D341Med (cell line): ENCODE measurements at regions not wholly inside any gene's neighbourhood (a gene's known extent, or its start where the extent isn't known, plus 50 kb on each side); places are given as distances from the start of the nearest gene placed in this dataset.
A peak's percentile ranks its signal among the peaks of the same experiment; 100 is the strongest.

Experiments used
- DNase-seq: peaks from one replicate; pipeline ENCODE4 v3.0.0; 2012; ENCODE audit warnings: low spot score

DNA sequence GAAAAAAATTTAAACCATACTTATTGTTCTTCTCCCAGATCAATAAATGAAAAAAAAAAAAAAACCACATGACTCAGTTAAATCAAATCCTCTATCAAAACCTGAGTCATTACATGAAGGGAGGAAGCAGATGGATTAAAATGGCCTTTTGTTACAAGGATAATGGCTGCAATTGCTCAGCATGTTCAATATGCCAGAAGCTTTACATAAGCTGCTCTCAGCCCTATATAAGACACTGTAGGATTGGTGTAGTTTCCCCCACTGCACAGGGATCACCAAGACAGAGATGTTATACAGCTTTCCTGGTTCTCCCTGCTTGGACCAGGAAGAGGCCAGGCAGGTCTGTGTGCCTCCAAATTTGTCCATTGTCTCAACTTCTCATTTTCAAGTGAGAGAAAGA is 101.6 kb upstream of the MAP1B start:
- peak; percentile 51 for DNase-seq

DNA sequence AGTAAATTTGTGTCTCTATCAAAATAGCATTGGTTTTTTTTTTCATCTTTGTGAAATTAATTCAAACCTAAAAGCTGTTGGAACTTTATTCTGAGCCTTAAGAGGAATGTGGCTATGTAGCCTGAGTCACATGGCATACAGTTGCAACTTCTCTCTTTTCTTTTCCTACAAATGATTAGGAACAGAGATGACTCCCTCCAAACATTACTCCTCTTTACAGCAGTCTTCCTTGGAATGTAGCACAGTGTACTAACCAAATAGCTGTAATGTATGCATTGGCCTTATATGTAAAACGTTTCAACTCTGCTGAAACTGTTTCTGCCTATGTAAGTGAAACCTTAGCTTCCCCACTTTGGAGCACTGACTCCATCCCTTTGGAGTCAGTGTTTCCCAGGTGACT is 100.9 kb upstream of the MAP1B start:
- DNase-seq: no peak

- no peak for DNase-seq
Observed at GRCh38 chr5:72007336-72008111, 99.8 kb upstream of the MAP1B start.

- no peak for DNase-seq
Observed at GRCh38 chr5:72009280-72009679, 98.0 kb upstream of the MAP1B start.

DNA sequence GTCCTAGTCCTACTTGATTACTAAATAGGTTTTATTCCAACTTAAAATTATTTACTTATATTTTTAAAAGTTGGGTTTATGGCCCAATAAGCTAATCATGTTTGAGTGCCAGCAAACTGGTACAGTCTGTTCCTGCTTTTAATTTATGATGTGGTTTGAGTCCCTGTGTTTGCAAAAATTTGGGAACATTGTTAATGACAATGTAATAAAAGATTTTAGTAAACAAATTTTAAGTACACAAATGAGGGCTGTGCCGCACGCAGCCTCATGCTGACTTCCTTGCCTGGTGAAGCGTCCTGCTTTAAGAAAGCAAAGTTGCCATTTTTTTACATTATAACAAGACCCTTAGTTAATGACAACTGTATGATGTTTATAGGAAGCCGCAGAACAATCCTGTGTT is 96.8 kb upstream of the MAP1B start:
- no peak for DNase-seq

DNA sequence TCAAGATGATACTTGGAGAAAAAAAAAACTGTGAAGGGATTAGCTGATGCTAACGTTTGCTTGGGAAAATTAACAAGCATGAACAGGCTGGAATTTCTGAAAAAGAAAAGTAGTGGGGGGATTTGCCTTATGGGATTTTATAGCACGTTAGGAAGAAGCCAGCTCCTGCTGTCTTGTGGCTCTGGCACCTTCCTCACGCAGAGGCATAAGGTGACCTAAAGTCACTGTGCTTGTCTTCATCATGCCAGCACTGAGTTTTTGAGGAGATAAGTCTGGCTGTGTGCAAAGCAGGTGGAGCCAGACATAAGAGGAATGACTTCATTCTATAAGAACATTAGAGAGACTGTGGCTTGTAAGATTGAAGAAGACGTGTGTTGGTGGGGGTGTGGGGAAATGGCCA is 94.4 kb upstream of the MAP1B start:
- DNase-seq: no peak

DNA sequence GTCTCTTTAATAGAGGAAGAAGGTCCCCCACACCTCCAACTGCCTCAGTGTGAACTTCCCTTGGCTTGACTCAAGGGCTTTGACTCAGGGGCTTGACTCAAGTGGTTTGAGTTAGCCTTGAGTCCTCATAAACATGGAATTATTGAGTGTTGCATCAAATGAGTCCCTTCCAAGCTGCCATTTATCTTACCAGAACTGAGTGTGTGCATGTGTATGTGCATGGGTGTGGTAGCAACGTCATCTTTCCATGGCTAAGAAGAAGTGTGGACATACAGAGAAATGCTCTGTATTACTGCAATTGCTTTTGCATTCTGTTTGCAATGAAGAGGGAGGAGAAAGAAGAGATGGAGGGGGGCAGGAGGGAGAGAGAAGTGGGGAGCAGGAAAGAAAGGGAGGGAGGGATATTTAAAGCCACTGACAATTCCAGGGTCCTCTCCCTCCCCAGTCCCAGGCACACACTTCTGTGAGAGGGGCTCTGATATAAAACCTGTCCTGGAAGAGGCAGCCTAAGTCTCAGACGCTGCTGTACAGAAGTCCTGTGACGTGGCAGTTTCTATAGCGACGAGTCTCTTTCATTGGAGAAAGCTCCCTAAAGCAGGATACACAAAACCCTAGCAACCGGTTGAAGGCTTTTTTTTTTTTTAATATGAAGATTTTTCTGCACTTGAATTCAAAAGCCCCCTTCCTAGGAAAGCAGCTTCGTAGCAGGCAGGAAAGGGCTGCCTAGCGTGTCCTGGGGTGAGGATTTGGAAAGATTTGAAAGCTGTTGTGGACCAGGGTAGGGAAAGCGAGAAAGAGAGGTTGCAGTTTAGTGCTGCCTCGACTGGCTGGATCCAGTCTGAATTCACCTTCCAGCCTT is 93.3 kb upstream of the MAP1B start:
- DNase-seq: no peak

DNA sequence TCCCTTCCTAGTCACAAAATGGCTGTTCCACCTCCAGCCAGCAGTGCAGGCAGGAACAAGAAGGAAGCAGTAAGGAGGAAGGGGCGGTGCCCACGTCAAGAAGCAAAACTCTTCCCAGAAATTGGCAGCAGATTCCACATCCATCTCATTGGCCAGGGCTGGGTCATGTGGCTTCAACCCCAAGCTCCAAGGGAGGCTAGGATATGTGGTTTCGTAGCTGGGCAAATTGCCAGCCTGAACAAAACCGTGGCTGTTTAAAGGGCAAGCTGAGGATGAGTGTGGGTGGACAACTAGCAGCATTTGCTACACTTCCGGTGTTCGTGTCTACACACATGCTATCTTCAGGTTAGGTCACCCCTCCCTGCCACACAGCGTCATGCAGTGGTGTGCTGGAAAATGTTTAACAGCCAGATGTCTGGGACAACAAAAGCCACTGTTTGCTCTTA is 92.1 kb upstream of the MAP1B start:
- no peak for DNase-seq

DNA sequence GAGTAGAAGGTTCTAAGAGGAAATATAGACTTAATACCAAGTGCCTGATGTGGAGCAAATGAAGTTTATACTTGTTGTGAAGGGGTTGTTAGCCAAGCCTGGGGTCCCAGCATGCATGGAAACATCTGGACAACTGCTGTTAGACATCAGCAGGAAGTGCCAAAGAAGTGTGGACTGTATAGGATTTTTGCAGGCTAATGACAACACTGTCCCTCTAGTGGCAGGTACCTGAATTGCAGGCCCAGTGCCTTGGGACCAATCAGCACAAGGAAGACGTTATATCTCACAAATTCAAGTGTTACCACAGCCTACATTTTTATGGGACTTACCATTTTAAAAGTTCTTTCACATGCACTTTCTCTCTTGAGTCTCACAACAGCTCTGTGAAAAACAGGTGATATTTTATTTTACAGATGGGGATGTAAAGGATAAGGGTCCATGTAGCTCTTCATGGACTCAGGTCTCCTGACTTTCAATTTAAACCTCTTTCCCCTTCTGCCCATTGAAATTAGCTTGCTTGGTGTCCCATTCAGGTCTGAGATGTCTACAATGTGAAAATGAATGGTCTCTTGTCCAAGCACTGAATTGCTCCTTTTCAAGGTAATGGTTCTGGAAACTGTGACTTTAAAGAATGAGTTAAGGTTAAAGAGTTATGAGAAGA is 89.0 kb upstream of the MAP1B start:
- DNase-seq: peak; percentile 66

DNA sequence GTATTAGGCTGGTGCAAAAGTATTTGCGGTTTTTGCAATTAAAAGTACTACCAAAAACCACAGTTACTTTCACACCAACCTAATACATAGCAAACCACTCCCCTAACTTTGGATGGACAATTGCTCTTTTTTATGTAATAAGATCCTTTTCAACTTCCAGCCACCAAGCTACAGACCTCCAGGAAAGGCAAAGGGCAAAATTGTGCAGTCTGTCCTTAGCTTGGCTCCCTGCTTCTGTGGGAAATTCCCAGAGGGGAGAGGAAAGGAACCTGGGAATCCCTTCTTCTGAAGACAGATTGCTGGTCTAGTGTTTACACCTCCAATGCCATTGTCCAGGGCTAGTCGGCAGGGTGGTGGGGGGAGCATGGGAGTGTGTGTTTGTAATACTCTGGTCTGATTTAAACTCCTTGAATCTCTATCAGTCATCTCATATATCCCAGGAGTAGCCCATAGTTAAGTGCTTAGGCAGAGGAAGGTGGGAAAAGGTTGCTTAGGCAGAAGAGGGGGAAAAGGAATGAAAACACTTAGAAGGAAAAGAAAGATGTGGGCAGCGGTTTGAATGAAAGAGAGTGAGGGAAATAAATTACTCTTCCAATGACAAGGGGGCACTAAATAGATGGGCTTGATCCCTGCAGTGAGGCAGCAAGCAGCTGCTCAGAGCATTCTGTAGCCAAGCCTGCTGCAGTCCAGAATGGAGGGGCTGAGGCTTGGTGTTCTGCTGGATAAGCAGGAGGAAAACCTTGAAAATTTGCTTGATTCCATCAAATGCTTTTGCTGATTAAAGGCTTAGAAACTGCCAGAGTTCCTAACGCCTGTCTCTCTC is 86.9 kb upstream of the MAP1B start:
- no peak for DNase-seq

DNA sequence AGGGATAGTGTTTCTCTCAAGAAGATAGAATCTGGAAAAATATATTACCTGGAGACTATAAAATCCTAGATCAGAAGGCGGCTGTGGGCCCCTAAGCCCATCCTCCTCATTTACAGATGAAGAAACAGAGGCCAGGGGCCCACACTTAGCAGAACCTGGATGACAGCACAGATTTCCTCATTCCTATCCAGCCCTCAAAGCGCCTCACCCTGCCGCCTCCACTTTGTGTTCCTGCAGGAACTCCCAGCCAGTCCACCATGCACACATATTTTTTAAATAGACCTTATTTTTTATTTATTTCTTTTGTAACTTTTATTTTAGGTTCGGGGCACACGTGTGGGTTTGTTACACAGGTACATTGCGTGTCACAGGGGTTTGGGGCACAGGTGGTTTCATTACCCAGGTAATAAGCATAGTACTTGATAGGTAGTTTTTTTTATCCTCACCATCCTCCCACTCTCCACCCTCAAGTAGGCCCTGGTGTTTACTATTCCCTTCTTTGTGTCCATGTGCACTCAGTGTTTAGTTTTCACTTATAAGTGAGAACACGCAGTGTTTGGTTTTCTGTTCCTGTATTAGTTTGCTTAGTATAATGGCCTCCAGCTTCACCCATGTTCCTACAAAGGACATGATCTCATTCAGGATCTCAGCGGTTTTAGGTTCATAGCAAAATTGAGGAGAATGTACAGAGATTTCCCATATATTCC is 85.5 kb upstream of the MAP1B start:
- no peak for DNase-seq

GRCh38 chr5:72028382-72028781 is 78.9 kb upstream of the MAP1B start:
- DNase-seq: no peak

- DNase-seq: no peak
Observed at GRCh38 chr5:72030237-72030636, 77.0 kb upstream of the MAP1B start.

- DNase-seq: no peak
Observed at GRCh38 chr5:72032788-72033187, 74.5 kb upstream of the MAP1B start.

- no peak for DNase-seq
Observed at GRCh38 chr5:72034770-72035169, 72.5 kb upstream of the MAP1B start.

GRCh38 chr5:72035831-72036230 is 71.4 kb upstream of the MAP1B start:
- DNase-seq: no peak

GRCh38 chr5:72036951-72037350 is 70.3 kb upstream of the MAP1B start:
- no peak for DNase-seq

DNA sequence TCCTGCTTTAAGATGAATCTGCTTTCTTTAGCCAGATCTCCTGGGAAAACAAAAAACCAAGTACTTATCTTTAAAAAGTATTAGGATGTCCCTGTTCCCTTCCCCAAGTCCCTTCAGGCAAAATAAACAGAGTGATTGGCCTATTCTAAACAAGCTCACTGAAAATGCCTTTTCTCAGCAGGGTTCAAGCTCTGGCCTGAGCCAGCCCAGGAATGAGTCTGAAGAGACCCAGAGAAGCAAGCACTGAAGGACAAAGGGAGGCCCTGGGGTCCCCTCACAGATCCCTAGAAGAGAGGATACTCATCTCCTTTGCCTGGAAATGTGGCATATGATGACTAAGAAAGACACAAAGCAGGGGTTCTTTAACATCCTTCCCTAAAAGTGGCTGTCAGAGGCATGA is 66.8 kb upstream of the MAP1B start:
- DNase-seq: no peak

GRCh38 chr5:72041654-72042053 is 65.6 kb upstream of the MAP1B start:
- no peak for DNase-seq

DNA sequence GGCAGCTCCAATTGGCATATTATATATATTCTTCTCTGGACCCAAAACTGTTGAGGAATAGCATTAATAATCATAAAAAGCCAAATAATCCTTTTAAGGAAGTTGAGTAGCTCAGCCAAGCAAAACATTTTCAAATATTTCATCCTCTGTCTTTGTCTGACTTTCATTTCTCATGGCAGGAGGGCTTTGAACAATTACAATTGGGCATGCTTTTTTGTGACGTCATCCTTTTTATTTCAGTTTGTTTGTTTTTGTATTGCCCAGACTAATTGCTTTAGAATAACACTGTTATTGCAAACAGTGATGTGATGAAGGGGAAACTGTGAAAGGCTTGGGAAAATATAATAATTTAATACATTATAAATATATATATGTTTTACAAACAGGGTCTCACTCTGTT is 65.2 kb upstream of the MAP1B start:
- DNase-seq: no peak

- DNase-seq: no peak
Observed at GRCh38 chr5:72045692-72046091, 61.6 kb upstream of the MAP1B start.
